T-cell (primary cell): ENCODE measurements at regions not wholly inside any gene's neighbourhood (a gene's known extent, or its start where the extent isn't known, plus 50 kb on each side); places are given as distances from the start of the nearest gene placed in this dataset.

Experiments
- ATAC-seq, 4 experiments: fragments of 200-7000 bp in 3 of 4; fragments of 150-1000 bp in 1 of 4; cut with Tn5 transposase; replicated peaks in 1 of 4; 1 replicate in 3 of 4; 2 replicates in 1 of 4; pipeline ENCODE4 v1.10.0; 2021; ENCODE audit warnings: moderate library complexity in 3 of 4, mild to moderate bottlenecking in 2 of 4, moderate number of reproducible peaks in 1 of 4
- CTCF ChIA-PET, 2 donors: fragments of 300-600 bp; sonication (Branson Sonifier 250); formaldehyde crosslinking; loops; one replicate each; lab custom pipeline; 2022; ENCODE audit warnings: antibody characterized with exemption in 2 of 2; lab: Charles Lee
- POLR2A ChIA-PET, 2 donors: fragments of 300-600 bp; sonication (Branson Sonifier 250); formaldehyde crosslinking; loops; one replicate each; lab custom pipeline; 2022; ENCODE audit warnings: antibody characterized with exemption in 2 of 2; lab: Charles Lee
- DNase-seq, 35 experiments: peaks; one replicate each; pipeline versions ENCODE4 v3.0.0 to v3.0.0-alpha.2; 2013 to 2023
- H3K27ac ChIP-seq: one replicate; pipeline ENCODE4 v1.5.1; 2013; ENCODE audit warnings: low read length
- H3K27me3 ChIP-seq, 2 experiments: replicated peaks in 1 of 2; 1 replicate in 1 of 2; 2 replicates in 1 of 2; pipeline versions ENCODE4 v1.6.1 to v1.7.0; 2013; ENCODE audit warnings: low read length in 1 of 2, mixed read lengths in 1 of 2; ENCODE audit not compliant: control insufficient read depth in 2 of 2, insufficient read depth in 2 of 2; ENCODE audit errors: extremely low read depth in 1 of 2
- H3K36me3 ChIP-seq, 2 donors: 1 replicate in 1 of 2; 2 replicates in 1 of 2; pipeline versions ENCODE4 v1.6.1 to v1.7.0; 2013; ENCODE audit warnings: low read length in 1 of 2; ENCODE audit not compliant: control insufficient read depth in 2 of 2, insufficient read depth in 1 of 2; ENCODE audit errors: extremely low read depth in 1 of 2
- H3K4me1 ChIP-seq, 2 experiments: 1 replicate in 1 of 2; 2 replicates in 1 of 2; pipeline versions ENCODE4 v1.6.1 to v1.7.0; 2013; ENCODE audit warnings: low read length in 2 of 2, mixed read lengths in 1 of 2; ENCODE audit not compliant: insufficient read depth in 2 of 2, control insufficient read depth in 1 of 2; ENCODE audit errors: extremely low read depth in 1 of 2
- H3K4me3 ChIP-seq, 2 donors: 1 replicate in 1 of 2; 2 replicates in 1 of 2; pipeline versions ENCODE4 v1.5.1 to v1.7.0; 2013; ENCODE audit warnings: mild to moderate bottlenecking in 2 of 2, low read length in 1 of 2, moderate library complexity in 1 of 2; ENCODE audit not compliant: control insufficient read depth in 1 of 2; ENCODE audit errors: extremely low read depth in 1 of 2
- H3K9me3 ChIP-seq: 2 replicates; pipeline ENCODE4 v1.7.0; 2013
- H3K27ac Mint-ChIP-seq, 2 donors: one replicate each; pipeline ENCODE4 v1.8.0; 2020 to 2021; ENCODE audit warnings: mild to moderate bottlenecking in 2 of 2, mixed read lengths in 2 of 2
- H3K27me3 Mint-ChIP-seq, 2 donors: one replicate each; pipeline ENCODE4 v1.8.0; 2021 to 2022; ENCODE audit warnings: mixed read lengths in 2 of 2
- H3K36me3 Mint-ChIP-seq: one replicate; pipeline ENCODE4 v1.8.0; 2021; ENCODE audit warnings: mixed read lengths
- H3K4me1 Mint-ChIP-seq, 3 donors: one replicate each; pipeline ENCODE4 v1.8.0; 2020 to 2022; ENCODE audit warnings: mixed read lengths in 3 of 3, mild to moderate bottlenecking in 1 of 3
- H3K4me3 Mint-ChIP-seq, 3 donors: one replicate each; pipeline ENCODE4 v1.8.0; 2020 to 2022; ENCODE audit warnings: mild to moderate bottlenecking in 3 of 3, mixed read lengths in 3 of 3, moderate library complexity in 3 of 3
- H3K9me3 Mint-ChIP-seq, 3 donors: one replicate each; pipeline ENCODE4 v1.8.0; 2020 to 2022; ENCODE audit warnings: mixed read lengths in 3 of 3
- WGBS: methylation state at CpG from one replicate; pipeline ENCODE4 v1.1.5; 2013; ENCODE audit warnings: missing lambda C conversion rate; ENCODE audit not compliant: insufficient coverage; 5-methylcytosine and 5-hydroxymethylcytosine counted together

GRCh38 chr7:119465798-119466305 lies 807.1 kb upstream of the KCND2 start:
- DNase-seq (no peak), ATAC-seq (no peak)
- CTCF ChIA-PET, result no interaction called here
- Mint-ChIP-seq H3K27ac (no peak overlapping the region), H3K36me3 (no peaks in the 10 kb centered on the region), H3K9me3 (peaks cover 5 to 10% (median 7%) of the 10 kb centered on the region in 3 donors), H3K4me1 (no peaks in the 10 kb centered on the region), H3K27me3 (no peaks in the 10 kb centered on the region), H3K4me3 (no peak overlapping the region)
- H3K9me3 ChIP-seq, result no peaks in the 10 kb centered on the region
- no peak overlapping the region for H3K27ac ChIP-seq
- H3K27me3 ChIP-seq, result no peaks in the 10 kb centered on the region
- H3K4me1 ChIP-seq, result no peaks in the 10 kb centered on the region
- H3K36me3 ChIP-seq, result no peaks in the 10 kb centered on the region
- no CpG with 5 or more reads among the region's 1 CpG for WGBS
- H3K4me3 ChIP-seq, result no peak overlapping the region
- POLR2A ChIA-PET, result no interaction called here

GRCh38 chr7:119472408-119473038 lies 800.5 kb upstream of the KCND2 start:
- H3K27ac ChIP-seq, result no peak overlapping the region
- H3K9me3 Mint-ChIP-seq, result peaks cover 4 to 12% (median 9%) of the 10 kb centered on the region in 3 donors
- no peak for DNase-seq
- no peaks in the 10 kb centered on the region for H3K4me1 ChIP-seq
- no peaks in the 10 kb centered on the region for H3K36me3 ChIP-seq
- CTCF ChIA-PET, result no interaction called here
- no peaks in the 10 kb centered on the region for H3K36me3 Mint-ChIP-seq
- H3K4me1 Mint-ChIP-seq, result no peaks in the 10 kb centered on the region
- no peak for ATAC-seq
- WGBS, result 25% methylated on average over 4 of the region's 7 CpGs
- POLR2A ChIA-PET, result no interaction called here
- H3K27ac Mint-ChIP-seq, result no peak overlapping the region
- no peaks in the 10 kb centered on the region for H3K27me3 ChIP-seq
- H3K4me3 Mint-ChIP-seq, result no peak overlapping the region
- H3K27me3 Mint-ChIP-seq, result no peaks in the 10 kb centered on the region
- no peaks in the 10 kb centered on the region for H3K9me3 ChIP-seq
- no peak overlapping the region for H3K4me3 ChIP-seq

GRCh38 chr7:119482209-119482608 lies 790.8 kb upstream of the KCND2 start:
- Mint-ChIP-seq H3K4me3 (no peak overlapping the region), H3K36me3 (no peaks in the 10 kb centered on the region)
- no peak overlapping the region for H3K4me3 ChIP-seq

GRCh38 chr7:119482671-119483070 lies 790.3 kb upstream of the KCND2 start:
- no peaks in the 10 kb centered on the region for H3K27me3 Mint-ChIP-seq
- H3K4me3 Mint-ChIP-seq, result no peak overlapping the region
- Histone ChIP-seq H3K4me3 (no peak overlapping the region), H3K27me3 (no peaks in the 10 kb centered on the region), H3K9me3 (no peaks in the 10 kb centered on the region), H3K36me3 (no peaks in the 10 kb centered on the region), H3K4me1 (no peaks in the 10 kb centered on the region), H3K27ac (no peak overlapping the region)
- POLR2A ChIA-PET, result interaction anchor here in 1 of 2 donors (0.6 kb wide), 1 partner anchor 281 kb away, joined by 3 read pairs; no protein-coding TSS in a partner anchor
- DNase-seq (no peak), ATAC-seq (no peak)
- no peaks in the 10 kb centered on the region for H3K36me3 Mint-ChIP-seq
- no peaks in the 10 kb centered on the region for H3K4me1 Mint-ChIP-seq
- 0% methylated on average over 1 of the region's 2 CpGs for WGBS
- CTCF ChIA-PET, result no interaction called here
- peaks cover 8 to 13% (median 12%) of the 10 kb centered on the region in 3 donors for H3K9me3 Mint-ChIP-seq
- H3K27ac Mint-ChIP-seq, result no peak overlapping the region

More at GRCh38 chr7:119482209-119482608, 790.8 kb upstream of the KCND2 start:
- Mint-ChIP-seq H3K4me1 (no peaks in the 10 kb centered on the region), H3K9me3 (peaks cover 8 to 16% (median 13%) of the 10 kb centered on the region in 3 donors), H3K27me3 (no peaks in the 10 kb centered on the region), H3K27ac (no peak overlapping the region)
- Histone ChIP-seq H3K9me3 (no peaks in the 10 kb centered on the region), H3K27ac (no peak overlapping the region), H3K27me3 (no peaks in the 10 kb centered on the region), H3K4me1 (no peaks in the 10 kb centered on the region), H3K36me3 (no peaks in the 10 kb centered on the region)
- POLR2A ChIA-PET, result no interaction called here
- no peak for ATAC-seq
- no peak for DNase-seq
- WGBS, result 8% methylated on average over 2 of the region's 4 CpGs
- CTCF ChIA-PET, result no interaction called here

GRCh38 chr7:119483364-119483763 lies 789.6 kb upstream of the KCND2 start:
- no peaks in the 10 kb centered on the region for H3K4me1 ChIP-seq
- no peak overlapping the region for H3K27ac Mint-ChIP-seq
- H3K4me1 Mint-ChIP-seq, result no peaks in the 10 kb centered on the region
- H3K4me3 Mint-ChIP-seq, result no peak overlapping the region
- DNase-seq (no peak), ATAC-seq (no peak)
- no peaks in the 10 kb centered on the region for H3K36me3 Mint-ChIP-seq
- no peaks in the 10 kb centered on the region for H3K36me3 ChIP-seq
- ChIA-PET CTCF (no interaction called here), POLR2A (interaction anchor here in 1 of 2 donors (0.6 kb wide), 1 partner anchor 280 kb away, joined by 3 read pairs; no protein-coding TSS in a partner anchor)
- H3K9me3 ChIP-seq, result no peaks in the 10 kb centered on the region
- H3K27me3 Mint-ChIP-seq, result no peaks in the 10 kb centered on the region
- H3K27ac ChIP-seq, result no peak overlapping the region
- H3K9me3 Mint-ChIP-seq, result peaks cover 8 to 16% (median 12%) of the 10 kb centered on the region in 3 donors
- no peaks in the 10 kb centered on the region for H3K27me3 ChIP-seq
- H3K4me3 ChIP-seq, result no peak overlapping the region
- WGBS, result no CpG with 5 or more reads among the region's 2 CpGs

- Histone ChIP-seq H3K27ac (no peak overlapping the region), H3K27me3 (no peaks in the 10 kb centered on the region), H3K4me3 (no peak overlapping the region), H3K4me1 (no peaks in the 10 kb centered on the region), H3K9me3 (no peaks in the 10 kb centered on the region), H3K36me3 (no peaks in the 10 kb centered on the region)
- Mint-ChIP-seq H3K9me3 (peaks cover 11 to 38% (median 13%) of the 10 kb centered on the region in 3 donors), H3K4me1 (no peaks in the 10 kb centered on the region), H3K4me3 (no peak overlapping the region), H3K27ac (no peak overlapping the region), H3K36me3 (no peaks in the 10 kb centered on the region), H3K27me3 (no peaks in the 10 kb centered on the region)
- WGBS, result no CpG with 5 or more reads among the region's 3 CpGs
- no peak for DNase-seq
- ATAC-seq, result no peak
- POLR2A ChIA-PET, result no interaction called here
- CTCF ChIA-PET, result no interaction called here
Observed at GRCh38 chr7:119514326-119514725, 758.6 kb upstream of the KCND2 start.
